DMS79 (cell line): ENCODE measurements at regions not wholly inside any gene's neighbourhood (a gene's known extent, or its start where the extent isn't known, plus 50 kb on each side); places are given as distances from the start of the nearest gene placed in this dataset.
"Not testable (repeated sequence)": the region's sequence is repeated elsewhere in the genome, so short reads cannot be mapped to it uniquely, and the experiment has no call there.

Source experiments
- DNase-seq: peaks from one replicate; lab custom pipeline; 2025; lab: John Stamatoyannopoulos, UW

DNA sequence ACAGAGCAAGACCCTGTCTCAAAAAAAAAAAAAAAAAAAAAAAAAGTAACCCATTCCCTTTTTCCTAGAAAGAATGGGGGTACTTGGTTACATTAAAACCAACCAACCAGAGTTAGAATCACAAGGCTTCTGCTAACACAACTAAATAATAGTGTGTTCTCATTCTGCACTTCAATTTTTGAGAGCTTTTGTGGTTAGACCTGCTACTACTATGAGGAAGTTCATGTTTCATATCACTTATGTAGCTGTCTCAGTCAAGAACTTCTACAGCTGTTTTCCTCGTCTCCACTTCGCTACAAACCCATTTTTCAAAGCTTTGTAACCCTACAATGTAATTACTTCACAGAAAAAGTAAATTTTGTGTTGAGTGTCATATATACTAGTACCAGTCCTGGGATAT lies 58.3 kb downstream of the PDHA2 start:
- DNase-seq, result no peak

DNA sequence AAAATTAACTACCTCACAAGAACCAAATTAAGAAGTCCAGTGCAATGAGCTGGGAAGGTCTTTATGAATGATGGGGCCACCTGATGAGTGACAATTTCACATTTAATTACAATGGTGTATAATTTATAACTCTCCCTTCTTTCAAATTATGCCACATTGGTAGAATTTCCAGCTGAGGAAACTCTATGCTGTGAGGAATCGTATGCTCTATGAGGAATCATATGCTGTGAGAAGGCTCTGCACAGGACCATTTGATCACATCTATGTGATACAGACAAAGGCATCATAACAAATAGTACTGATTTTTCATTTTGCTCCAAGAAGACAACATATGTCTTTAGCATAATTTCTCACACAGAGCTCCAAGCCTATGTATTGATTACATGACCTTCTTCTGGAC lies 69.3 kb downstream of the PDHA2 start:
- DNase-seq, result no peak

DNA sequence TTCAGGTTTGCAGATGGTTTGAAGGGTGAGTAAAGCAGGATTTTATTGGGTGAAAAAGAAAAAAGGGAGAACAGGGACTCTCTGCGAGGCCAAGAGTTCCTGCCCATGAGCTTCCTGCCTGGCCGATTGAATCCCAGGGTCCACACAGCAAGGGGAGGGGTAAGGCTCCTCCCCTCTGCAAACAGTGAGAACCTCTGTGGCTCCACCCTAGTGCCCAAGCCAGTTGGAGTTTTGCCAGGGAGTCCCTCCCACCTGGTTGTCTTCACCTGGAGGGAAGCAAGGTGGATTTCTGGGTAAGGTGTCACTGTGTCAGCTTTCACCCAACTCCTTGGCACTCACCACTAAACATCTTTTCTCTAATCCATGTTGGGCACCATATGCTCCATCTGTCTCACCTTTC lies 70.9 kb downstream of the PDHA2 start:
- DNase-seq, result no peak

GRCh38 chr4:95921470-95921869 lies 81.6 kb downstream of the PDHA2 start:
- no peak for DNase-seq

DNA sequence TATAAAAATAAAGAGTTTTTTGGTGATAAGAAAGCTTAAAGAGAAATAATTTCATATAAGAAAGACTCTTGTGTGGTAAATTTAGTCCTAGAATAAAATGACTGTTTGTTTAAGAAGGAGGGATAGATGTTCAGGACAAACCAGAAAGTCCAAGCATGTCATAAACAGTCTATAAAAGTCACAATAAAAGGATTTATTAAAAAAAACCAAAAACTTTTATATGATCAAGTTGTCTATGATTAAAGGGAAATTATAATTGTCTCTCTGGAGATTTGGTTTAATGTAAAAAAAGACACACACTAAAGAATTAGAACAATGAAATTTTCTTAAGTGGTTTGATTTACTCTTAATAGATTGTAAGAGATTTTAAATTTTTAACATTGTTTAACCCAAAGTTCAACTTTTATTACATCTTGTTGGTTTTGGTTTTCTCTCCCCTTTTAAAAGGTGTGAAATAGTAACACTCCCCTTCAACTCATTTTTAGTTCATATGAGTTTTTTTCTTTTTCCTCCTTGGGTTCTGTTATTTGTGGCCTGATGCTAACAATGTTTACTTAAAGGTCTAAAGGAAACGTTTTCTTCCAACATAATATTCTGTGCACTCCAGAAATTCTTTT lies 89.7 kb downstream of the PDHA2 start:
- DNase-seq, result no peak

GRCh38 chr4:95939141-95939540 lies 99.2 kb downstream of the PDHA2 start:
- no peak for DNase-seq

DNA sequence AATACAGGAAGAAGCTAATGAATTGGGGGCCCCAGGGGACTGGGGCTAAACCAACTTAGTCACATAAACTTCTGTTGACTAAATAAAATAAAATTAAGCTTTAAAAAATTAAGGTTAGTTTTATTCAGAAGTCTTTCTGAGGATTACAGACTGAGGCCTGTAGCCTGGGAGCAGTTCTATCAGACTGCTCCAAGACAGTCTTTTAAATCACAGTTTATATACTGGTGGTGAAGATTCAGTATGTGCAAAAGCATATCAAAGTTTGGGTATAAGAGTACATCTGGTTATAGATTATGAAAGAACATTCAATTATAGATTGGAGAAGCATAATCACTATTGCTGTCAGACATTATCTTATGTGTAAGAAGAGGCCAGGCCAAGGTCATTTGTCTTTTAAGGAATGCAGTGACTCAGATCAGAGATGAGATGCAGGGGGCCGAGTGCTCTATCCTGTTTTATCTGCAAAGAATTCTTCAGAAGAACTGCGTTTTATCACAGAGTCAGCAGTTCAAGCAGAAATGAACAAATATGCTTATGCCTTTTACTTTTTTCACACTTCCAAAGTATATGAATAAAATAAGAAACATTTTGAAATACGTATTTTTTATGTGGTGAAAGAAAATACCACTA lies 109.4 kb downstream of the PDHA2 start:
- no peak for DNase-seq

GRCh38 chr4:95949808-95950207 lies 109.9 kb downstream of the PDHA2 start:
- no peak for DNase-seq

GRCh38 chr4:95952538-95952937 lies 112.6 kb downstream of the PDHA2 start:
- DNase-seq, result not testable (repeated sequence)

- no peak for DNase-seq
Measured at GRCh38 chr4:95956094-95956493, 116.2 kb downstream of the PDHA2 start.

- no peak for DNase-seq
Measured at GRCh38 chr4:95957054-95957453, 117.2 kb downstream of the PDHA2 start.

- DNase-seq, result no peak
Measured at GRCh38 chr4:95957759-95958158, 117.9 kb downstream of the PDHA2 start.

DNA sequence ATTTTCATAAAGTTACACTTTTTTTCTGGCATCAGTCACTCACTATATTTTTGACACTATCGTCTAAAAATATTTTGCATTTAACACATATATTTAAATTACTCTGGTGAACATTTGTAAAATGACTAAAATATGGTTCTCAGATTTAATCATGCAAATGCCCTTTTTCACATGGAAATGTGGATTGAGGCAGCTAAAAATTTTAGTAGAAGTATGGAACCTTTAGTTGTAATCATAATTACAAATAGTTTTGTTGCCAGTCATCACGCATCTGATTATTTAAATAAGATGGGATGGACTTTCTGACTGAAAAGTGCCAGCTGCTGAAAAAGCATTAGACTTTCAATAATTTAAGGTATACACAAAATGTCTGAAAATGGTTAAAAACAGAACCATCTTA lies 119.3 kb downstream of the PDHA2 start:
- DNase-seq, result no peak

GRCh38 chr4:95959633-95960032 lies 119.7 kb downstream of the PDHA2 start:
- no peak for DNase-seq

- DNase-seq, result no peak
Measured at GRCh38 chr4:95963456-95963855, 123.6 kb downstream of the PDHA2 start.

GRCh38 chr4:95979961-95980876 lies 140.3 kb downstream of the PDHA2 start:
- DNase-seq, result no peak

DNA sequence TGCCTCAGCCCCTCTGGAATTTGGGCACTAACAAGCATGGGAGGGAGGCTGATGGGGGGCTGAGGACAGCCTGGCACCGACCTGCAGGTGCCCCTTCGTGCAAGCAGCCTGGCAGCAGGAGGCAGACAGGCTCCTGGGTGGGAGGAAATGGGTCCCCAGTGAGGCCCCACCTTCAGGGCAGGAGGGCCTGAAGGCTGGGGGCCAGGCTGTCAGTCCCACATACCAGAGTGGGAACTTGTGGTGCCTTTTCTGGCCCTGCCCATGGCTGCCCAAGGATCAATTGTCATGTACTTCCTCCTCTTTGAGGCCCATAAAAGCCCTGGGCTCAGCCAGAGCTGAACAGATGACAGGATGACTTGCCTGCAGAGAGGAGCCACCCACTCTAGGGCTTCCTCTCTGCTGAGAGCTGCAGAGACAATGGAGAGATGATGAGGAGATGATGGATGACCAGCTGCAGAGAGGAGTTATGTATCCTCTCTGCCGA lies 141.0 kb downstream of the PDHA2 start:
- no peak for DNase-seq

GRCh38 chr4:95981591-95981990 lies 141.7 kb downstream of the PDHA2 start:
- no peak for DNase-seq

GRCh38 chr4:95982516-95982915 lies 142.6 kb downstream of the PDHA2 start:
- DNase-seq, result no peak

- no peak for DNase-seq
Measured at GRCh38 chr4:95984081-95984480, 144.2 kb downstream of the PDHA2 start.

GRCh38 chr4:95985051-95985450 lies 145.2 kb downstream of the PDHA2 start:
- DNase-seq, result no peak

GRCh38 chr4:95985791-95986550 lies 146.1 kb downstream of the PDHA2 start:
- no peak for DNase-seq
